ENCODE measurements at regions not wholly inside any gene's neighbourhood (a gene's known extent, or its start where the extent isn't known, plus 50 kb on each side); places are given as distances from the start of the nearest gene placed in this dataset.

- Mint-ChIP-seq H3K4me1 (no peaks in the 10 kb centered on the region), H3K27ac (no peak overlapping the region), H3K9me3 (no peaks in the 10 kb centered on the region), H3K4me3 (no peak overlapping the region), H3K27me3 (peaks cover 16% of the 10 kb centered on the region)
- ATAC-seq (no peak), DNase-seq (no peak)
These were observed 184.3 kb downstream of the EDN1 start for GRCh38 chr6:12474167-12475140.

DNA sequence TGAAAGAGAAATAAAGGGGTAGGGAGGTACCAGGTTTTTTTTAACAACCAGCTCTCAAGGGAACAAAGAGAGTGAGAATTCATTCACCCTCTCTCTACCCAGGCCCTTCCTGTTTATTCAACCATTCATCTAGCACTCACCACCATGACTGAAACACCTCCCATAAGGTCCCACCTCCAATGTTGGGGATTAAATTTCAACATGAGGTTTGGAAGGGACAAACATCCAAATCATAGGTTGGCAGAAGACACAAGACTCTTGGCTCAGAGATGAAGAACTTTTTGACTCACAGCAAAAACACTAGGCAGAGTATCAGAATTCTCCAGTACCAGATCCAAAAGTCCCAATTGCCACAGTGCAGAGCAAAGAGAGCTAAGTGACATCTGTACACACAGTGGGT is 186.3 kb downstream of the EDN1 start:
- ATAC-seq = no peak
- H3K9me3 Mint-ChIP-seq = no peaks in the 10 kb centered on the region
- H3K4me1 Mint-ChIP-seq = no peaks in the 10 kb centered on the region
- no peak overlapping the region for H3K27ac Mint-ChIP-seq
- peaks cover 10% of the 10 kb centered on the region for H3K27me3 Mint-ChIP-seq
- DNase-seq = no peak
- H3K4me3 Mint-ChIP-seq = no peak overlapping the region

DNA sequence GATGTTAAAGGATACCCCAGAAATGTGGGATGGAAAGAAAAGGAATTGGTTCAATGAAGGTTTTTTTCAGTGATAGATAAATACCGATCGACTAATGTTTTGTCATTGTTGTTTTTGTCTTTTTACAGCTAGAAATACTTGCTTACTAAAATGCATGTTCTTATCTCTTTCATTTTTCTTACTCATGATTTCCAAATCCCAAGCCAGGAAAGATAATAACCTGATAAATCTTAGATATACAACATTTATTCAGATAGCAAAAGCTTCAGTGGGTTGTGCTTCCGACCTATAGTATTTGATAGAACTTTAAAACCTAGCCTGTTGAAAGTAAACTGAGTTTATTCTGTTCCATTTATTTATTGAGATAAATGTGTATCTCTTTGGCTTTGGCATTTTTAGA is 187.5 kb downstream of the EDN1 start:
- DNase-seq (no peak), ATAC-seq (no peak)
- no peaks in the 10 kb centered on the region for H3K9me3 Mint-ChIP-seq
- peaks cover 10% of the 10 kb centered on the region for H3K27me3 Mint-ChIP-seq
- H3K27ac Mint-ChIP-seq = no peak overlapping the region
- H3K4me3 Mint-ChIP-seq = no peak overlapping the region
- no peaks in the 10 kb centered on the region for H3K4me1 Mint-ChIP-seq

- H3K27ac Mint-ChIP-seq = no peak overlapping the region
- peaks cover 7% of the 10 kb centered on the region for H3K4me1 Mint-ChIP-seq
- no peak for DNase-seq
- no peak overlapping the region for H3K4me3 Mint-ChIP-seq
- peaks cover 4% of the 10 kb centered on the region for H3K27me3 Mint-ChIP-seq
- no peak for ATAC-seq
- no peaks in the 10 kb centered on the region for H3K9me3 Mint-ChIP-seq
These were observed 188.8 kb downstream of the EDN1 start for GRCh38 chr6:12478921-12479320.

DNA sequence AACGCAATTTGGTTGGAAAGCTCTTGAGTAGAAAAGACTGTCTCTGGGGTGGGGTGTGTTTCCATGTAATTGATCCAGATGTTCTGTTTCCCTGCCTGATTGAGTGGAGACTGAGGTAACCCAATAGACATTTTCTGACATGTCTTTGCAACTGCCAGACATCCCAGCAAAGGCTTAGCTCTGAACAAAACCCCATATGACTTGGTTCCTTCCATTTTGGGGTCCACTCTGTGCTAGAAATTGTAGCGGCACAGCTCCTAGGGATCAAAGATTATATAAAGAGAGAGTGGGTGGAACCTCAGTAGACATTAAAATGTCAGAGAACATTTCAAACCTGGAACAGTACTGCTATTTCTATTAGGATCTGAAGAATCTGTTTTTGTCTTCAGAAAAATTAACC is 189.3 kb downstream of the EDN1 start:
- Mint-ChIP-seq H3K9me3 (no peaks in the 10 kb centered on the region), H3K27ac (no peak overlapping the region), H3K27me3 (no peaks in the 10 kb centered on the region), H3K4me3 (no peak overlapping the region), H3K4me1 (peaks cover 7% of the 10 kb centered on the region)
- no peak for ATAC-seq
- DNase-seq = no peak

DNA sequence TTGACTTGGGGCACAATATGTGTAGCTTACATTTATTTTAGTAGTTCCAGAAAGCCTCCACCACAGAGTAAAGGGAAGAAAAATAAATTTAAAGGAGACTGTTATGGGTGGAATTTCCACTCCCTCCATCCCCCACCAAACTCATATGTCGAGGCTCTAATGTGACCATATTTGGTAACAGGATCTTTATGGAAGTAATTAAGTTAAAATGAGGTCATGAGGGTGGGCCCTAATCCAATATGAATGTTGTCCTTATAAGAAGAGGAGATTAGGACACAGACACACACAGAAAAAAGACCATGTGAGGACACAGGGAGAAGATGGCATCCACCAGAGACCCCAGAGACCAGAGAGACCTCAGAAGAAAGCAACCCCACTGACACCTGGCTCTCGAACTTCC is 189.7 kb downstream of the EDN1 start:
- Mint-ChIP-seq H3K9me3 (no peaks in the 10 kb centered on the region), H3K27ac (no peak overlapping the region), H3K27me3 (no peaks in the 10 kb centered on the region)

GRCh38 chr6:12480379-12480778 is 190.2 kb downstream of the EDN1 start:
- H3K4me1 Mint-ChIP-seq = peaks cover 7% of the 10 kb centered on the region
- DNase-seq (no peak), ATAC-seq (no peak)
- H3K9me3 Mint-ChIP-seq = no peaks in the 10 kb centered on the region
- H3K27me3 Mint-ChIP-seq = no peaks in the 10 kb centered on the region
- no peak overlapping the region for H3K27ac Mint-ChIP-seq
- H3K4me3 Mint-ChIP-seq = no peak overlapping the region

More for the DNA sequence above, 189.7 kb downstream of the EDN1 start:
- ATAC-seq = no peak
- Mint-ChIP-seq H3K4me3 (no peak overlapping the region), H3K4me1 (peaks cover 7% of the 10 kb centered on the region)
- no peak for DNase-seq

- no peak for ATAC-seq
- no peaks in the 10 kb centered on the region for H3K9me3 Mint-ChIP-seq
- DNase-seq = no peak
- no peaks in the 10 kb centered on the region for H3K27me3 Mint-ChIP-seq
- no peak overlapping the region for H3K27ac Mint-ChIP-seq
- peaks cover 7% of the 10 kb centered on the region for H3K4me1 Mint-ChIP-seq
- no peak overlapping the region for H3K4me3 Mint-ChIP-seq
These were observed 191.1 kb downstream of the EDN1 start for GRCh38 chr6:12481292-12481691.

- no peak overlapping the region for H3K27ac Mint-ChIP-seq
- peaks cover 7% of the 10 kb centered on the region for H3K4me1 Mint-ChIP-seq
- H3K9me3 Mint-ChIP-seq = no peaks in the 10 kb centered on the region
- ATAC-seq (no peak), DNase-seq (no peak)
- peak overlapping the region in 1 of 2 donors; percentile 4 for H3K4me3 Mint-ChIP-seq
- no peaks in the 10 kb centered on the region for H3K27me3 Mint-ChIP-seq
These were observed 191.7 kb downstream of the EDN1 start for GRCh38 chr6:12481850-12482249.

- Mint-ChIP-seq H3K27ac (peak overlapping the region in 1 of 2 donors; percentile 72), H3K4me1 (peaks cover 7% of the 10 kb centered on the region), H3K4me3 (peak overlapping the region in 1 of 2 donors; percentile 33), H3K9me3 (no peaks in the 10 kb centered on the region), H3K27me3 (no peaks in the 10 kb centered on the region)
- ATAC-seq (peak; percentile 31), DNase-seq (no peak)
These were observed 192.5 kb downstream of the EDN1 start for GRCh38 chr6:12482386-12483375.

DNA sequence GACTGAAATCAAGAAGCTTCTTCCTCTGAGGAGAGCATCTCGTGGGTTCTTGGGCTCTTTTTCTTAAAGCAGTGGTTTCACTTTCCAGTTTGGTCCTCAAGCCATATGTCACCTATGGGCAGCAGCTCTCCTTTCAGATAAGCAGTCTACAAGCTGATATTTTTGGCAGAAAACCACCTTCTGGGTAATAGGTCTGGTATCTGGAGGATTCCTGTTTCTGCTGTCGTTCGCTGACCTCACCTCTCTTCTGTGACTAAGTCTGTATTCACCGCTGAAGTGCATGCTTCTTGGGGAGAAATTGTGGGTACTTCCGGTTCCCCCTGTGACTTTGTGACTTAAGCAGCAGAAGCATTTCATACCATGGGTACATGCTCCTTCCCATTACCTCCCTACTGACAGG is 193.6 kb downstream of the EDN1 start:
- Mint-ChIP-seq H3K9me3 (no peaks in the 10 kb centered on the region), H3K4me3 (peak overlapping the region; percentile 14 to 33), H3K27ac (peak overlapping the region in 1 of 2 donors; percentile 55), H3K4me1 (peaks cover 7% of the 10 kb centered on the region), H3K27me3 (no peaks in the 10 kb centered on the region)
- peak in 1 of 2 donors; percentile 39 for DNase-seq
- peak; percentile 91 for ATAC-seq

GRCh38 chr6:12484519-12484918 is 194.4 kb downstream of the EDN1 start:
- Mint-ChIP-seq H3K9me3 (no peaks in the 10 kb centered on the region), H3K4me1 (peaks cover 7% of the 10 kb centered on the region), H3K4me3 (no peak overlapping the region), H3K27me3 (no peaks in the 10 kb centered on the region), H3K27ac (no peak overlapping the region)
- DNase-seq (no peak), ATAC-seq (no peak)

- Mint-ChIP-seq H3K27me3 (no peaks in the 10 kb centered on the region), H3K27ac (no peak overlapping the region)
These were observed 195.1 kb downstream of the EDN1 start for GRCh38 chr6:12485226-12485764.

GRCh38 chr6:12485837-12486236 is 195.7 kb downstream of the EDN1 start:
- DNase-seq (no peak), ATAC-seq (no peak)
- no peaks in the 10 kb centered on the region for H3K9me3 Mint-ChIP-seq
- H3K27ac Mint-ChIP-seq = no peak overlapping the region
- no peak overlapping the region for H3K4me3 Mint-ChIP-seq
- H3K4me1 Mint-ChIP-seq = peaks cover 7% of the 10 kb centered on the region
- no peaks in the 10 kb centered on the region for H3K27me3 Mint-ChIP-seq

More at GRCh38 chr6:12485226-12485764, 195.1 kb downstream of the EDN1 start:
- DNase-seq (no peak), ATAC-seq (no peak)
- Mint-ChIP-seq H3K4me1 (peaks cover 7% of the 10 kb centered on the region), H3K9me3 (no peaks in the 10 kb centered on the region), H3K4me3 (no peak overlapping the region)

DNA sequence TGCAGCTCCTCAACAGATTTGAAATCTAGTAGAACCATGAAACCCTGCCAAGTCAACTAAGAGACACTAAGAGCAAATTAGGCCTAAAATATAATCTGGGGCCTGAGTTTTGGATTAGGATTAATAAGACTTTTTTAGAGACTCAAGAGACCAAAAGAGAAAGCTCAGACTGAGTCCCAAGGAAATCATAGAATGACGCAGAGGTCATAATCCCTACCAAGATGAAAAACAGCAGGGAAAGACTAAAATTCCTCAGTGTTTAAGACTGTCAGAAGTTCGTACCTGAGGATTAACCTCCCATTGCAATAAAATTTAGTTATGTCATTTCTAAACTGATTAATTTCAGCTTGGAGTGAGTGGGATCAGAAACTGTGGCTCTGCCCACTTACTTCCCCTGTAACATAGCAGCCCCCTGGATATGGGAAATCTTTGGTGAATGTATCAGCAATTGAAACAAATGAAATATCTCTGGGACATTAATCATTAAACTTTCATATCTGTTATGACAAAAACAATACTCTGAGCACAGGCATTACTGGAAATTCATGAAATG is 200.3 kb downstream of the EDN1 start:
- Mint-ChIP-seq H3K9me3 (no peaks in the 10 kb centered on the region), H3K27me3 (peaks cover 15% of the 10 kb centered on the region), H3K4me3 (peak overlapping the region in 1 of 2 donors; percentile 6), H3K27ac (peak overlapping the region in 1 of 2 donors; percentile 53), H3K4me1 (no peaks in the 10 kb centered on the region)
- ATAC-seq (no peak), DNase-seq (no peak)

Measured in stimulated activated naive CD8-positive, alpha-beta T cell treated with anti-CD3 and anti-CD28 coated beads, Interleukin-15, amount 100 ng/mL, for 72 hours (primary cell).